ENCODE measurements at regions not wholly inside any gene's neighbourhood (a gene's known extent, or its start where the extent isn't known, plus 50 kb on each side); places are given as distances from the start of the nearest gene placed in this dataset.
"Not testable (repeated sequence)": the region's sequence is repeated elsewhere in the genome, so short reads cannot be mapped to it uniquely, and the experiment has no call there.

GRCh38 chrY:18689890-18690593, 83.5 kb downstream of the HSFY2 start:
- not testable (repeated sequence) for ATAC-seq; DNase-seq; H3K9me3 Mint-ChIP-seq; H3K27me3 Mint-ChIP-seq (ENCODE audit: low read depth); H3K4me1 Mint-ChIP-seq (ENCODE audit: low read depth); H3K36me3 Mint-ChIP-seq (ENCODE audit: insufficient read depth); H3K4me3 Mint-ChIP-seq

- H3K36me3 Mint-ChIP-seq (ENCODE audit: insufficient read depth); ATAC-seq; H3K4me1 Mint-ChIP-seq (ENCODE audit: low read depth); H3K4me3 Mint-ChIP-seq; DNase-seq; H3K27me3 Mint-ChIP-seq (ENCODE audit: low read depth); H3K9me3 Mint-ChIP-seq: not testable (repeated sequence)
Measured at GRCh38 chrY:18696788-18697187, 76.7 kb downstream of the HSFY2 start.

GRCh38 chrY:18704198-18704597, 69.3 kb downstream of the HSFY2 start:
- not testable (repeated sequence) for ATAC-seq; H3K4me1 Mint-ChIP-seq (ENCODE audit: low read depth); H3K9me3 Mint-ChIP-seq; H3K27me3 Mint-ChIP-seq (ENCODE audit: low read depth); H3K4me3 Mint-ChIP-seq; H3K36me3 Mint-ChIP-seq (ENCODE audit: insufficient read depth); DNase-seq

GRCh38 chrY:18711785-18712184, 61.8 kb downstream of the HSFY2 start:
- DNase-seq; ATAC-seq; H3K36me3 Mint-ChIP-seq (ENCODE audit: insufficient read depth); H3K27me3 Mint-ChIP-seq (ENCODE audit: low read depth); H3K4me1 Mint-ChIP-seq (ENCODE audit: low read depth); H3K9me3 Mint-ChIP-seq; H3K4me3 Mint-ChIP-seq: not testable (repeated sequence)

- H3K4me1 Mint-ChIP-seq (ENCODE audit: low read depth); H3K27me3 Mint-ChIP-seq (ENCODE audit: low read depth); ATAC-seq; H3K4me3 Mint-ChIP-seq; DNase-seq; H3K36me3 Mint-ChIP-seq (ENCODE audit: insufficient read depth); H3K9me3 Mint-ChIP-seq: not testable (repeated sequence)
Measured at GRCh38 chrY:18713760-18714159, 59.8 kb downstream of the HSFY2 start.

GRCh38 chrY:18718714-18719113, 54.8 kb downstream of the HSFY2 start:
- H3K36me3 Mint-ChIP-seq (ENCODE audit: insufficient read depth); DNase-seq; H3K27me3 Mint-ChIP-seq (ENCODE audit: low read depth); H3K9me3 Mint-ChIP-seq; H3K4me1 Mint-ChIP-seq (ENCODE audit: low read depth); H3K4me3 Mint-ChIP-seq: not testable (repeated sequence)
- ATAC-seq: peak in 1 of 2 donors; percentile 40

GRCh38 chrY:18720395-18720794, 53.1 kb downstream of the HSFY2 start:
- ATAC-seq; DNase-seq; H3K4me1 Mint-ChIP-seq (ENCODE audit: low read depth); H3K27me3 Mint-ChIP-seq (ENCODE audit: low read depth); H3K9me3 Mint-ChIP-seq; H3K36me3 Mint-ChIP-seq (ENCODE audit: insufficient read depth); H3K4me3 Mint-ChIP-seq: not testable (repeated sequence)
